GM18517 (cell line): ENCODE measurements at regions not wholly inside any gene's neighbourhood (a gene's known extent, or its start where the extent isn't known, plus 50 kb on each side); places are given as distances from the start of the nearest gene placed in this dataset.

Experiments
- ATAC-seq: cut with Tn5 transposase; IDR thresholded peaks from one replicate; pipeline ENCODE4 v1.9.1; 2021; ENCODE audit warnings: mild to moderate bottlenecking, moderate library complexity; ENCODE audit not compliant: unreplicated experiment

DNA sequence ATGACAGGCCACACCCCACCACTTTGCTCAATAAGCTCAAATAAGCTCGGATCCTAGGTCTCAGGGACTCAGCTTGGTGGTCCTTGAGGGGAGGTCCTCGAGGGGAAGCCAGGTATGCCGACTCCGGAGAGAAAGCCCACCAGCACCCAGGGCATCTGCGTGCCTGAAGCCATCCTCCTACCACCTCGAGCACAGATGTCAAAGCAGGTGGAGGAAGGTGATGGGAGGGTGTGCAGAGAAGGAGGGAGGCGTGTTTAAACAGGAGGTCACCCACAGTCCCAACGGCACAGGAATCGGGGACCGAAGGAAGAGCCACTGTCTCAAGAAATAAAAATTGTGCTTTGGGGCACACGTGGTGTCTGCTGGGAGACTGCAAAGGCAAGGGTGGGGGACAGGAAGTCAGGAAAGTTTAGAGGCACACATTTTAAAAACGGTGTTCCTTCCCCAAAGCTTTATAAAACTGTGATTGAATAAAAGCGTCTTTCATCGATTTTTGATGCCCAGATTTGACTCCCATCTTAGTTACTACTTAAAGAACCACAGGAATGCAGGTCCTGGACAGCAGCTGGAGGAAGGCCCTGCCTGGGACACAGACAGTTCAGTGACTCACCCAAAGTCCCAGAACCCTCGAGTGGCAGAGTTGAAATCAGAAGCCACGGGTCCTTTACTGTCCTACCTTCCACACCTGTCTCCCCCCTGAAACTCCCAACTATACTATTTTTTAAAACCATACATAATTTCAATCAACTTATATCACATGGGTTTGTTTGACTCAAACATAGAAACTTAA, 221.0 kb upstream of the PDE10A start:
- no peak for ATAC-seq

DNA sequence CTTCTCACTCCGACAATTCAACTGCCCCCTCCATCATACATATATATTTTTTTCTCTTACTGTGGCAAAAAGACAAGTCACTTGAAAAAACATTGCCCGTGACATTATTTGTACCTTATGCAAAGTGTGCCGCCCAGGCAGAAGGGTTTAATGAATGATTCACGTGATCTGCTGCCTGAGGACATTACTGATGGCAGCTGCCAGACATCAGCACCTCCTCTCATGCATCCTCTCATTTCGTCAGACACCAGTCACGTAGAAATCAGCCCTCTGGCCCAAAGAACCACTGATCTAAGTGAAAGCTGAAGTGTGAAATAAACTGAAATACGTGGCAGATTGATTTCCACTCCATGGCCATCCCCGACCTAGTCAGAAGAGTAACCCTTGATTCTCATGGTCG, 218.8 kb upstream of the PDE10A start:
- ATAC-seq: no peak

DNA sequence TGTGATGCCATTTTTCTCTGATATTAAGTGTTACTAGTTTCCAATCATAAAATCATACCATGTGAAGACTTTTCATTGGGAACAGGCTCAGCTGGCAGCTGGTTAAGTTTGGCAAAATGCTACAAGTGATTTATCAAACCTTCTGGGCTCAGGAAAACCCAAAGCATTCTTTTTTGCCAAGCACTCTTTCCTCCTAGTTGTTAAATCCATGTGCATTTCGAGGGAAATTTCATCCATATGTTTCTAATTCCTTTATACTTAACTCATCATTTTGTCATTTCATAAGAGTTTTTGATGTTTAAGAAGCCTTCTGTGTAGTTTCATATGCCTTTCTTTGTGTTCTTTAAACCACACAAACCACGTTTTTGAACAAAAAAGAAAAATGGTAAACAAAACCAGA, 217.6 kb upstream of the PDE10A start:
- ATAC-seq: no peak

DNA sequence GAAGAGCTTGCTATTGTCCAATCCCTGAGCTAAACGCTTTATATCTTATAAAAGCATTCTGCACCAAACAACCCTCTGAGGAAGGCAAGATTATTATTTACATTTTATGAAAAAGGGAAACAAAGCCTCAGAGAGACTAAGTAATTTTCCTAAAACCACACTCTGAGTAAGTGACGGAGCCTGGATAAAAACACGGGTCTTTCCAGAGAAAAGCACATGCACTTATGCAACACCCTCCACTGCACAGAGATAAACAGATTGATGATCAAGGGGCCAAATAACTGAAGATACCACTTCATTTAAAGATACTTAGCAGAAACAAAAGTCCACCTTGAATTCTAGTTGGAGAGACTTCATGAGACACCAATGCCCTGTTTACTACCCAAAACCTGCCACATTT, 214.7 kb upstream of the PDE10A start:
- no peak for ATAC-seq

DNA sequence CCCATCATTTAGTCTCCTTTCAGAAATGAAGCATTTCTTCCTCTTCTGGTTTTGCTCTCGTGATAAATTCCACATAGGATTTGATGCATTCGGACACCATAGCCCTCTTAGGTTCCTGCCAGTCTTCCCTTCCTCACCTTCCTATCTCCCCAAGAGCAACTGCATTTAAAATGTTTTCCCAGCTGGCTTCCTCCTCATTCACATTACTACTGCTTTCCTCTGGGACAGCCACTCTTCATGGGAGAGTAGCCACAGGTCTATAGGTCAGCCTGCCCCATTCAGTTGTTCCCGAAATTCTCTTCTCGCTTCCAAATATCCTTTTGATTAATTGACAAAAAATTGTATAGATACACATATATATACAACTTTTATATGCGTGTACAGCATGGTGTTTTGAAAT, 214.2 kb upstream of the PDE10A start:
- ATAC-seq: no peak

DNA sequence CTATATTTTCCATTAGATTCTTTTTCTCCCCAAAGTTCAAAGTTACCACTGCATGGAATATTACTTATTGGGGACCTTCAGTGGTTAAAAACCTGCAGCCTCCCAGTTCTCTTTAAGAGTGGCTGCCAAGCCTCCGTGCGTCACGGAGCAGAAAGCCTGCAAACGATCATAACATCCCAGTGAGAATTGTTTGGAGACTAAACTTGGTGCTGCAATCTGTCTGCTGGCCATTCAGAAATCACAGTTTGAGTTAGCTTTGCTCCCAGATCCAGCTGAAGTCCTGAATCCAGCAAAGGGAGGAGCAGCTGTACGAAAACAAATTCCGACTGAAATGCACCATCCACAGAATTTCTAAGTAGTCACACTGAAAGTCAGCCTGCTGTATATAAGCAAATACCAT, 213.5 kb upstream of the PDE10A start:
- no peak for ATAC-seq

- ATAC-seq: no peak
Measured at GRCh38 chr6:165875946-165876345, 212.9 kb upstream of the PDE10A start.

GRCh38 chr6:165873976-165874375, 210.9 kb upstream of the PDE10A start:
- ATAC-seq: no peak

DNA sequence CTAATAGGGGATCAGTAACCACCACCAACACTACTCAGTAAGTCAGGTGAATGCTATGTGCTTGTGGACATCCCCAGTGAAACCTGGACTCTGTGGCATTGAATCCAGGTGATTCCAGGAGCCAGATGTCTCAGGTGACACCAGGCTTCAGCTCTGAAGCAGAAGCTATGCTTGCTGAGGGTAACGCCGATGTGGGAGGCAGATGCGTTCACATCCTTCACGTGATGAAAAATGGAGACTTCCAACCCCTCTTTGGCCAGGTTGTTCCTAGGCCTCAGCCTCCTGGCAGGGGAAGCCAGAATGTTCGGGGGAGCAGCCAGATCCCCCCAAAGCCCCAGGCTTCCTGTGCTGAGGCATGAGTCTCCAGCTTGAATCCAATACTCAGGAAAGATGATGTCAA, 209.8 kb upstream of the PDE10A start:
- ATAC-seq: no peak

DNA sequence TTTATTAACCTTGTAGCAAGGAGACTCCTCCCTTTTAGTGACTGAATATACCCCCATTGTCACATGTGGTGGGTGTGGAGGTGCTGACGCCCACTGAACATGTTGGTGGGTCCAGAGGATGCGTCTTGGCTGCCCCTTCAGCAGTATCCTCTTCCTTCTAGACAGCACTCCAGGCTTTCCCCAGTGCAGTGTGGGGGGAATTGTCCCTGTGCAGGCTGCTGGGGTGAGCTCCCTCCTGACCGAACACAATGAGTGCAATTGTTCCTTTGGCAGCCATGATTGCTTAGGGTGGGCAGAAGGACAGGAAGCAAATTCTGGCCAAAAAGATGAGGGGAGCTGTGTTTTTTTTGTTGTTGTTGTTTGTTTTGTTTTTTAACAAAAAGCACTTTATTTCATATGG, 209.3 kb upstream of the PDE10A start:
- no peak for ATAC-seq

GRCh38 chr6:165871571-165871970, 208.5 kb upstream of the PDE10A start:
- no peak for ATAC-seq

- no peak for ATAC-seq
Measured at GRCh38 chr6:165869526-165869925, 206.5 kb upstream of the PDE10A start.

DNA sequence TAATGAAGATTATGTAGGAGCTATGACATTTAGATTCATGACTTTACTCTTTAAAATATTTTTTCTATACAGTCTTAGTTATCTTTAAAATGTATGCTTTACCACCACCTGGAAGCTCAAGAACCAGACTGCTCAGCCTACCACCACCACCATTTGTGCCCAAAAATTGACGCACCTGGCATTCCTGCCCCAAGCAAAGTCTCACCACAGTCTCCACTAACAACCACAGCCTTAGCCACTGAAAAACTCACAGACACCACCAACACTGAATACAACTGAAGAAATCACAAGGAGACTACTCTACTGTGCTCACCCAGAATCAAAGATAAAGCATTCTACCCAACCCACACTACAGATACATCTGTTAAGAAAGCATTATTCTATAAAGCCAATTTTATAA, 201.9 kb upstream of the PDE10A start:
- ATAC-seq: no peak

DNA sequence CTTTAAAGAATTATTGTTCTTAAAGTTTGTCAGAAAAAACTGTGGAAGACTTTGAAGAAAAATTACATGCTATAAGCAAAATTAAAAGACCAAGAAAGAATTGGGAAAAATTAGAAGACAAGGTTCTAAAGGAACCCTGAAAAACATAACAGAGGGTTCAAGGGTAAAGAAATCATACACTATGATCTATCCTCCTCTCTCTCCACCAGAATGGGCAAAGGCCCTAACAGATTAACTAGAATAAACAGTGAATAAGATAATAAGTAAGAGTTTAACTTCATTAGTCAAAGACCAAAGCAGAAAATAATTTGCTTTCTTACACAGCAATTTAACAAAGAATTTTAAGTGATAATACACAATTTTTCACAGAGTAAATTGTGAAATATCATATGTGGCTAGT, 201.2 kb upstream of the PDE10A start:
- no peak for ATAC-seq

DNA sequence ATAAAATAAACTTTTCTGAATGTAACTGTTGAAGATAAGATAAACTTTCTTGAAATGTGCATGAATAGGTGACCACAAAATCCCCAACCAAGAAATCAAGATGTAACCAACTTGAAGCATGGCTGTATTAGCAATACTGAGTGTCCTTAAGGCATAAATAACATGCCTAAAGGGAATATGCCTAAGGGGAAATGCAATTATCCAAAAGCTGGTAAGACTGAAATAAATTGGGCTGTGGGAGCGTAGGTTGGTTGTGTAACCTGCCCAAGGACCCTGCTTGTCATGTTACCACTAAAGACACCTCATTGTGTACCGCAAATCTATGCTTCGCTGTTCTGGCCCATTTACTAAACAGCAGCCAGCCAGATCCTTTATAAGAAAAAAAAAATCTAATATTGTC, 200.8 kb upstream of the PDE10A start:
- ATAC-seq: no peak

- no peak for ATAC-seq
Measured at GRCh38 chr6:165862813-165863212, 199.8 kb upstream of the PDE10A start.

DNA sequence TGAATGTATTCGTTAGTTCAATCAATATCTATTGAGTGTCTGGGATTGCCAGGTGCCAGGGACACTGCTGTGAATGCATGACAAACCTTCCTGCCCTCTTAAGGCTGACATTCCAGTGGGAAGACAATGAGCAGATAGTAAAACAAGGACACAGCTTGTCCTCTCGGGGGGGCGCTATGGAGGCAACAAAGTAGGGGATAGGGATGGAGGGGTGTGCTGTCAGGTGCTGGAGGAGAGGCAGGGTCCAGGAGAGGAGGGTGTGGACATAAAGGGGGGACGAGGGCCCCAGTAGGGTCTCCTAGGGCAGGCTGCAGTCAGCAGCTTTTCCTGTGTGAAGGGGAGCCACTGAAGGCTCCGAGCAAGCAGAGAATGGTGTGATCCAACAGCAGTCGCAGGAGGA, 198.2 kb upstream of the PDE10A start:
- no peak for ATAC-seq

GRCh38 chr6:165858586-165858985, 195.5 kb upstream of the PDE10A start:
- ATAC-seq: no peak

DNA sequence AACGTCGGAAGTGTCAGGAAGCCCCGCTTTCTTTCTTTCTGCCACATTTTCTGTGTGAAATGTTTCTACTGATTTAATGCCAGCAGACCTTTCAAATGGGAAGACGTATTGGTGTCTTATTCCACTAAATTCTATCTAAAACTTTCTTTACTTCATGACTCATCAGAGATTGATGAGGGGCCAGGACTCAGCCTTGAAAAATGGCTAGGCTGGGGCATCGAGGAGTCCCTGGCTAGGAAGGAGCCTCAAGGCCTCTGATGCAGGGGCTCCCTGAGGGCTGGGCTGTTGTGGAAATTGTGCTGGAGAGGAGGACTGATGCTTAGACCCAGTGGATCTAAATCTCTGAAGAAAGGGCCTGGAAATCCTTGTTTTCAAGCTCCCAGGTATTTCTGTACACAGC, 192.8 kb upstream of the PDE10A start:
- ATAC-seq: no peak

- no peak for ATAC-seq
Measured at GRCh38 chr6:165854863-165855593, 192.0 kb upstream of the PDE10A start.

DNA sequence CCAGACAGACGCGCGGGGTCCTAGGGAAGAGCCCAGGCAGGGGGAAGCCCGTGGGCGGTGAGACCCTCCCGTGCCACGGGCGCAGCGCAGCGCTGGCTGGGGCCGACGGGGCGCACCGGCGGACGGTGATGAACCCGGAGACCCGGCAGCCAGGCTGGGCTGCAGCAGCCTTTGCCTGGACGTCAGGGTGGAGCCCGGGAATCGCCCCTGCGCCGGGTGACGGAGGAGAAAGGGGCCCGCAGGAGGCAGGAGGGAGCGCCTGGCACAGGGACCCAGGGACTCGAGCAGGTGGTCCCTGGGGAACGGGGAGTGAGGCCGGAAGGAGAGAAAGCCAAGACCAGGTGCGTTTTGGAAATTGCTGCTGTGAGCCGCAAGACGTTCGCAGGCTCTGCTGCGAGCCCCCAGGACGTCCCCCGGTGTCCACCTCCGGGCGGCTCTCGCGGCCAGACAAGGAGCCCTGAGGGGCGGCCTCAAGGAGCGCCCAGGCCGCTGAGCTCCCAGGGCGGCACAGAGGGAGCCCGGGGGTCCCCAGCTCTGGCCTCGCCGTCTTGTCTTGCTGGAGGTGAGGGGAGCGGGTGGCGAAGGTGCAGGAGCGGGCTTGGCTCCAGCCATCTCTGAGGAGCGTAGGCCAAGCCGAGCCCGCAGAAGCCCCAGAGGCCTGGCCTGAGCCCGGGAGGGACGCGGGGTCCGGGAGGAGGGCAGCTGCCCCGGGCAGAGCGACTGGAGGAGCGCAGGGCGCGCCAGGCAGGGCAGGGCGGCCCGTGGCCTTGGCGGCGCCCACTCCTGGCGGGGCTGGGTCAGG, 191.2 kb upstream of the PDE10A start:
- no peak for ATAC-seq

GRCh38 chr6:165852676-165853075, 189.6 kb upstream of the PDE10A start:
- no peak for ATAC-seq
